HG03135 (cell line): ENCODE measurements at regions not wholly inside any gene's neighbourhood (a gene's known extent, or its start where the extent isn't known, plus 50 kb on each side); places are given as distances from the start of the nearest gene placed in this dataset.

ENCODE experiments used
- ATAC-seq: cut with Tn5 transposase; IDR thresholded peaks from one replicate; pipeline ENCODE4 v1.9.1; 2021; ENCODE audit warnings: mild to moderate bottlenecking, moderate library complexity; ENCODE audit not compliant: unreplicated experiment

DNA sequence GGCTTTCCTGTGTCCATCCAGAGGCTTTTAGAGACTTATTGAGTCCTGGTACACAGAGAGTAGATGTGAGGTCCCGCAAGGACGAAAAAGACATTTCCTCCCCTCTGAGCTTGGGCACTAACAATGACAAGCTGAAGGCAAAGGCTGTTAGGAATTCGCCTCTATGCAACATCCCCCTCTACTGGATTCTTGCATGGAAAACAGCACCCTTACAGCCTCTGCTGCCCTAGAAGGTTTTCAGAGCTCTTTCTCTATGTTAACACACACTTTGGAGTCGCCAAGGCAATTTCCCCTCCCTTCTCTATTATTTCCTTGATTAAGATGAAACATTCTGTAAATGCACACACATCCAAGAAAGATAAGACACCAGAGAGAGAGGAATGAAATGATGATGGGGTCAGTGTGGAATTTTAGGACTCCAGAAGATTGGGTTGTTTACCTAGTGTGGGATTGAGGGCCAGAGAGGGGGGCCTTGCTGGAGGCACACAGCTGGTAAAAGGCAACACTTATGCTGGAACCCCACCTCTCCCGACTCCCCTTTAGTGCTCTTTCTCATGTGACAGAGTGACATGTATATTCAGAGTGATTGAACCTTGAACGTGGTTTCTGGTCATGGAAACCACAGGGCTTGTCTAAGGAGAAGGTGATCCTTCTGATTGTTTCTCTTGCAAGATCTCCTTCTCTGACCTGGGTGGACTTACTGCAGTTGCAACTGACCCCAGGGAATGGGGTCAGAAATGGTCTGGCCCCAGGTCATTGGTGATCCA, 300.7 kb downstream of the CLIC5 start:
- ATAC-seq: no peak

DNA sequence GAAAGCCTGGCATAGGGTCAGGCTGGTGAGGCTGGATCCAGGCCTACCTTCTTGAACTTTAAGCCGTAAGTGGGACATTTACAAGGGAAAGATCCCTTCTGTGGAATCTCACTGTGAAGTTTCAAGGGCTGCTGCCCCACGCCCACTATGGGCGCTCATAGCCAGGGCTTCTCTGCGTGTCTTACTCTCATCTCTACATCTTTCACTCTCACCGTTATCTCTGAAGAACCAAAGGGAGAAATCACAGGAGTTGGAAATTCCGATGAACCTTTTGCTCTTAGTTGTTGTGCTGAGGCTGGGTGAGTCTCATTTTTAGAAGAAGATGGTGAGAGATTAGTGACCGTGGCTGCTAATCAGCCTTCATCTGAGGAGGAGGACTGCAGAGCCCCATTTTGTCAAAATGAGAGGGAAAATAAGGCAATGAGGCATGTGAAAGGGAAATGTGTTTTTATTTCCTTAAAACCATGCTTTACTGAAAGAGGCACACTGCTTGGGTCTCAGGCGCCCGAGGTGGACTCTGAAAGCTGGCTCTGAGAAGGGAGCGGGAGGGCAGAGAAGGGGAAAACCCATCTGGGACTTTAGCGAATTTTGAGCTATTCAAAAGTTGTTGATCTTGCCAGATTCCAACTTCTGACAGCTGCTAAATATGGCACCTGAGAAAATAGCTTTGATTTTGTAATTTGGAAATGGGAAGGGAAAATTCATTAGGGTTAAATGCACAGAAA, 301.5 kb downstream of the CLIC5 start:
- no peak for ATAC-seq
